ENCODE measurements at regions not wholly inside any gene's neighbourhood (a gene's known extent, or its start where the extent isn't known, plus 50 kb on each side); places are given as distances from the start of the nearest gene placed in this dataset.

DNA sequence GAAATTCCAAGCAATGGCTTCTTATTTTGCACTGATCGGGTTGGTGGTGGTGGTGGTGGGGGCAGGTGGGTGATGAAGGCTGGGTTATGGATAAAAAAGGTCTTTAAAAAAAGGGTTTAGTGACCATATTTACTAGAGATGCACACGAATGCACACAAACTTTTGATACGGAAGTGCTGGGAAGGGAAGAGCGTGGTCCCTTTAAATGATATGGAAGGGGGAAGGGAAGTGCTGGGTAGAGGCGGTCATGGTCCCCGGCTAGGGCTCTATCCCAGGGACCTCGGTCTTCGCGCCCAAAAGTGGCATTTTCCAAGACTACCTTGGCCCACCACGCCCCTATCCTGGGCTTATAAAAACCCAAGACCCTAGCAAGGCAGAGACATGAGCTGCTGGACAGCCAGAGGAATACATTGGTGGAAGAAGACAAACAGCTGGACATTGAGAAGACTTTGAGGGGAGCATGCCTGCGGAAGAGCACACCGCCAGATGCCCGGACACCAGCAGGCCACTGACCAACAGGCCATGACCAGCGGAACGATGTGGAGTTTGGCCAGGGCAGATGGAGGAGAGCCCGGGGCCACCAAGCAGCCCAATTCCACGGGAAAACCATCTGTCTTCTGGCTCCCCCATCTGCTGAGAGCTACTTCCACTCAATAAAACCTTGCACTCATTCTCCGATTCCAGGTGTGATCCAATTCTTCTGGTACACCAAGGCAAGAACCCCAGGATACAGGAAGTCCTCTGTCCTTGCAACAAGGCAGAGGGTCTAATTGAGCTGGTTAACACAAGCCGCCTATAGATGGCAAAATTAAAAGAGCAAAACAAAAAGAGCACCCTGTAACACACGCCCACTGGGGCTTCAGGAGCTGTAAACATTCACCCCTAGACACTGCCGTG lies 1720.2 kb downstream of the MRPL39 start:
- no peak for TF ChIP-seq CTCF (conservative IDR thresholded peaks at IDR 0.05; ENCODE audit: low read depth in 2 of 2)
- TF ChIP-seq, protein P1, sequence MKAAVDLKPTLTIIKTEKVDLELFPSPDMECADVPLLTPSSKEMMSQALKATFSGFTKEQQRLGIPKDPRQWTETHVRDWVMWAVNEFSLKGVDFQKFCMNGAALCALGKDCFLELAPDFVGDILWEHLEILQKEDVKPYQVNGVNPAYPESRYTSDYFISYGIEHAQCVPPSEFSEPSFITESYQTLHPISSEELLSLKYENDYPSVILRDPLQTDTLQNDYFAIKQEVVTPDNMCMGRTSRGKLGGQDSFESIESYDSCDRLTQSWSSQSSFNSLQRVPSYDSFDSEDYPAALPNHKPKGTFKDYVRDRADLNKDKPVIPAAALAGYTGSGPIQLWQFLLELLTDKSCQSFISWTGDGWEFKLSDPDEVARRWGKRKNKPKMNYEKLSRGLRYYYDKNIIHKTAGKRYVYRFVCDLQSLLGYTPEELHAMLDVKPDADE (IDR thresholded peaks at IDR 0.05), result no peak
- no peak for TF ChIP-seq EZH2 (IDR thresholded peaks at IDR 0.05; ENCODE audit: low read depth, unreplicated experiment)
- TF ChIP-seq, protein P2, sequence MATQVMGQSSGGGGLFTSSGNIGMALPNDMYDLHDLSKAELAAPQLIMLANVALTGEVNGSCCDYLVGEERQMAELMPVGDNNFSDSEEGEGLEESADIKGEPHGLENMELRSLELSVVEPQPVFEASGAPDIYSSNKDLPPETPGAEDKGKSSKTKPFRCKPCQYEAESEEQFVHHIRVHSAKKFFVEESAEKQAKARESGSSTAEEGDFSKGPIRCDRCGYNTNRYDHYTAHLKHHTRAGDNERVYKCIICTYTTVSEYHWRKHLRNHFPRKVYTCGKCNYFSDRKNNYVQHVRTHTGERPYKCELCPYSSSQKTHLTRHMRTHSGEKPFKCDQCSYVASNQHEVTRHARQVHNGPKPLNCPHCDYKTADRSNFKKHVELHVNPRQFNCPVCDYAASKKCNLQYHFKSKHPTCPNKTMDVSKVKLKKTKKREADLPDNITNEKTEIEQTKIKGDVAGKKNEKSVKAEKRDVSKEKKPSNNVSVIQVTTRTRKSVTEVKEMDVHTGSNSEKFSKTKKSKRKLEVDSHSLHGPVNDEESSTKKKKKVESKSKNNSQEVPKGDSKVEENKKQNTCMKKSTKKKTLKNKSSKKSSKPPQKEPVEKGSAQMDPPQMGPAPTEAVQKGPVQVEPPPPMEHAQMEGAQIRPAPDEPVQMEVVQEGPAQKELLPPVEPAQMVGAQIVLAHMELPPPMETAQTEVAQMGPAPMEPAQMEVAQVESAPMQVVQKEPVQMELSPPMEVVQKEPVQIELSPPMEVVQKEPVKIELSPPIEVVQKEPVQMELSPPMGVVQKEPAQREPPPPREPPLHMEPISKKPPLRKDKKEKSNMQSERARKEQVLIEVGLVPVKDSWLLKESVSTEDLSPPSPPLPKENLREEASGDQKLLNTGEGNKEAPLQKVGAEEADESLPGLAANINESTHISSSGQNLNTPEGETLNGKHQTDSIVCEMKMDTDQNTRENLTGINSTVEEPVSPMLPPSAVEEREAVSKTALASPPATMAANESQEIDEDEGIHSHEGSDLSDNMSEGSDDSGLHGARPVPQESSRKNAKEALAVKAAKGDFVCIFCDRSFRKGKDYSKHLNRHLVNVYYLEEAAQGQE (IDR thresholded peaks at IDR 0.05; ENCODE audit: unreplicated experiment), result no peak
- TF ChIP-seq POLR2AphosphoS5 (IDR thresholded peaks at IDR 0.05; ENCODE audit: low read depth), result no peak
- no peak for TF ChIP-seq CREB1 (CRISPR knock-in tag; IDR thresholded peaks at IDR 0.05; ENCODE audit: low read depth)
- TF ChIP-seq EZH2phosphoT487 (IDR thresholded peaks at IDR 0.05; ENCODE audit: unreplicated experiment), result no peak
- TF ChIP-seq STAT1 (IDR thresholded peaks at IDR 0.05; ENCODE audit: unreplicated experiment), result no peak
- no peak for TF ChIP-seq NANOG (IDR thresholded peaks at IDR 0.05; ENCODE audit: borderline replicate concordance)

Data from GM23338 (cell line).